Testis (tissue), 2 donors: ENCODE measurements at regions not wholly inside any gene's neighbourhood (a gene's known extent, or its start where the extent isn't known, plus 50 kb on each side); places are given as distances from the start of the nearest gene placed in this dataset.

ENCODE experiments used
- DNase-seq: peaks from one replicate; pipeline ENCODE4 v3.0.0-alpha.2; 2019
- H3K27ac ChIP-seq, 2 donors: fragments of 200-600 bp; sonication (generic); one replicate each; pipeline ENCODE4 v1.5.1; 2019
- H3K27me3 ChIP-seq: fragments of 200-600 bp; sonication (generic); one replicate; pipeline ENCODE4 v1.5.1; 2019
- H3K36me3 ChIP-seq: fragments of 200-600 bp; sonication (generic); one replicate; pipeline ENCODE4 v1.5.1; 2017; ENCODE audit warnings: low read depth; ENCODE audit errors: missing control alignments
- H3K4me1 ChIP-seq: fragments of 200-600 bp; sonication (generic); one replicate; pipeline ENCODE4 v1.5.1; 2019
- H3K4me3 ChIP-seq, 2 donors: fragments of 200-600 bp; sonication (generic); one replicate each; pipeline ENCODE4 v1.5.1; 2017 to 2019
- H3K9me3 ChIP-seq: fragments of 200-600 bp; sonication (generic); one replicate; pipeline ENCODE4 v1.5.1; 2017
- POLR2A ChIP-seq: fragments of 450-650 bp; IDR thresholded peaks from one replicate; pipeline ENCODE4 v1.6.1; 2017; ENCODE audit warnings: antibody characterized with exemption, mild to moderate bottlenecking, moderate library complexity
- WGBS, 2 donors: methylation state at CpG; one replicate each; pipeline ENCODE4 v1.1.5; 2018; 5-methylcytosine and 5-hydroxymethylcytosine counted together
- intact Hi-C: fragments of 100-400 bp; cut with DNase I; formaldehyde crosslinking; loops from one replicate; pipeline ENCODE4 v1.15.1; 2023; ENCODE audit warnings: low total_unique reads
- TF ChIP-seq, protein P1 (sequence below), 3 experiments: fragments of 450-650 bp in 2 of 3; fragments of 200-600 bp in 1 of 3; sonication (generic) in 1 of 3; IDR thresholded peaks; one replicate each; pipeline ENCODE4 v1.5.1; 2016 to 2019; ENCODE audit warnings: antibody characterized with exemption in 3 of 3, mild to moderate bottlenecking in 2 of 3, moderate library complexity in 1 of 3

GRCh38 chr3:28130836-28131235 lies 110.6 kb upstream of the CMC1 start:
- Histone ChIP-seq H3K27me3 (no peaks in the 10 kb centered on the region), H3K4me1 (peaks cover 4% of the 10 kb centered on the region), H3K36me3 (no peaks in the 10 kb centered on the region), H3K27ac (no peak overlapping the region), H3K4me3 (no peak overlapping the region), H3K9me3 (no peaks in the 10 kb centered on the region)
- intact Hi-C loops: no loop called here
- no peak for TF ChIP-seq POLR2A
- TF ChIP-seq, protein P1, sequence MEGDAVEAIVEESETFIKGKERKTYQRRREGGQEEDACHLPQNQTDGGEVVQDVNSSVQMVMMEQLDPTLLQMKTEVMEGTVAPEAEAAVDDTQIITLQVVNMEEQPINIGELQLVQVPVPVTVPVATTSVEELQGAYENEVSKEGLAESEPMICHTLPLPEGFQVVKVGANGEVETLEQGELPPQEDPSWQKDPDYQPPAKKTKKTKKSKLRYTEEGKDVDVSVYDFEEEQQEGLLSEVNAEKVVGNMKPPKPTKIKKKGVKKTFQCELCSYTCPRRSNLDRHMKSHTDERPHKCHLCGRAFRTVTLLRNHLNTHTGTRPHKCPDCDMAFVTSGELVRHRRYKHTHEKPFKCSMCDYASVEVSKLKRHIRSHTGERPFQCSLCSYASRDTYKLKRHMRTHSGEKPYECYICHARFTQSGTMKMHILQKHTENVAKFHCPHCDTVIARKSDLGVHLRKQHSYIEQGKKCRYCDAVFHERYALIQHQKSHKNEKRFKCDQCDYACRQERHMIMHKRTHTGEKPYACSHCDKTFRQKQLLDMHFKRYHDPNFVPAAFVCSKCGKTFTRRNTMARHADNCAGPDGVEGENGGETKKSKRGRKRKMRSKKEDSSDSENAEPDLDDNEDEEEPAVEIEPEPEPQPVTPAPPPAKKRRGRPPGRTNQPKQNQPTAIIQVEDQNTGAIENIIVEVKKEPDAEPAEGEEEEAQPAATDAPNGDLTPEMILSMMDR (IDR thresholded peaks at IDR 0.05): no peak
- DNase-seq: no peak
- WGBS, 2 donors: 60 to 77% methylated on average over 2 of the region's 2 CpGs

DNA sequence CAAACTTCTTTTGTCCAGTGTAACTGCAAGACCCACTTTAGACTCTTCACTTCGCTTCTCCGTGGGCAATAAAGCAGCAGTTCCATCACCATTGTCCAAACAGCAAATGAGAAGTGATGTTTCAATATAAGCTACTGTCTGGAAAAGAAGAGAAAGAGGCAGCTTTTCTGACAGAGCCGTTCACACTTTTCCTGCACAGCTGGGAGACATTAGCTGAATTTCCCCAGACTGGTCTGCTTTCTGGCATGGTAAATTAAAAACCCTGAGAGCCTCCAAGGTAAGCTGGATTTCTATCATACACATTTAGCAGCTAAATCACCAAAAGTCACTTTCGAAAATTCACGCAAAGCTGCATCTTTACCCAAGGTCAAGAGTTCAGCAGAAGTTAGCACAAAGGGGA lies 108.5 kb upstream of the CMC1 start:
- intact Hi-C loops: no loop called here
- 65 to 75% methylated on average over 5 of the region's 5 CpGs for WGBS, 2 donors
- H3K9me3 ChIP-seq: no peaks in the 10 kb centered on the region
- no peak overlapping the region for H3K4me3 ChIP-seq
- H3K27ac ChIP-seq: no peak overlapping the region
- H3K4me1 ChIP-seq: peaks cover 8% of the 10 kb centered on the region
- no peaks in the 10 kb centered on the region for H3K36me3 ChIP-seq
- TF ChIP-seq, protein P1 (IDR thresholded peaks at IDR 0.05): no peak
- no peak for TF ChIP-seq POLR2A
- no peaks in the 10 kb centered on the region for H3K27me3 ChIP-seq
- no peak for DNase-seq

- Histone ChIP-seq H3K36me3 (no peaks in the 10 kb centered on the region), H3K4me1 (peaks cover 17% of the 10 kb centered on the region), H3K9me3 (no peaks in the 10 kb centered on the region), H3K27ac (no peak overlapping the region), H3K4me3 (no peak overlapping the region), H3K27me3 (no peaks in the 10 kb centered on the region)
- intact Hi-C loops: no loop called here
- no peak for TF ChIP-seq POLR2A
- TF ChIP-seq, protein P1 (IDR thresholded peaks at IDR 0.05): no peak
- WGBS, 2 donors: 87 to 89% methylated on average over 1 of the region's 1 CpG
- DNase-seq: no peak
Measured at GRCh38 chr3:28134198-28134597, 107.2 kb upstream of the CMC1 start.

DNA sequence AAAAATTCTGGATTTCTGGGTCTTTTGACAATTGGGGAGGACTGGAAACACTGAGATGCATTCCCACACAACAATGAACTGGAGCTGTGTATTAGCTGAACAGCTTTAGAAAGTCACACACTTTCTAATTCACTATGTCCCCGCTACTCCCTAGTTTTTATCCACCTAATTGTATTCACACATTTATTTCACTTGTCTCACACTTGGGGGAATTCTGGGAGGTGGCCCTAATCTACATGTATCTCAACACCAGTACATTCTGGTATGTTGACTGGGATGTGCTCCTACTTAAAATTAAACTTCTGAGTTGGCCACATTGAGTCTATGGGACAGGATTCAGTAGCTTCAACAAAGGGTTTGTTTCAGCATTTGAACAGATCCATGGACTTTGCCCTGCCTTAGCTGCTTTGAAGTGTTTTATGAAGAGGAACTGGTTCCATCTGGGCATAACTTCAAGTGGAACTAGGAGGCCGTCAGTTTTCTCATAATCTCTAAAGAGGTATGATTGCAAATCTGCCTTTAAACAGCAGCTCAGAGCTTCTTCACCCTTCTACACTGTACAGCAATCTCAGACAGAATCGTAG lies 106.5 kb upstream of the CMC1 start:
- Histone ChIP-seq H3K9me3 (no peaks in the 10 kb centered on the region), H3K36me3 (no peaks in the 10 kb centered on the region), H3K27me3 (no peaks in the 10 kb centered on the region), H3K27ac (no peak overlapping the region), H3K4me1 (peaks cover 17% of the 10 kb centered on the region), H3K4me3 (no peak overlapping the region)
- TF ChIP-seq POLR2A: no peak
- TF ChIP-seq, protein P1 (IDR thresholded peaks at IDR 0.05): no peak
- 80 to 90% methylated on average over 3 of the region's 3 CpGs for WGBS, 2 donors
- DNase-seq: no peak
- intact Hi-C loops: no loop called here

GRCh38 chr3:28136607-28137216 lies 104.7 kb upstream of the CMC1 start:
- no peaks in the 10 kb centered on the region for H3K27me3 ChIP-seq
- H3K27ac ChIP-seq: no peak overlapping the region
- H3K36me3 ChIP-seq: no peaks in the 10 kb centered on the region
- no peaks in the 10 kb centered on the region for H3K9me3 ChIP-seq
- H3K4me1 ChIP-seq: peaks cover 17% of the 10 kb centered on the region
- WGBS, 2 donors: 87 to 90% methylated on average over 2 of the region's 2 CpGs
- DNase-seq: no peak
- TF ChIP-seq, protein P1 (IDR thresholded peaks at IDR 0.05): no peak
- TF ChIP-seq POLR2A: no peak
- no peak overlapping the region for H3K4me3 ChIP-seq
- intact Hi-C loops: no loop called here
